ENCODE measurements at regions not wholly inside any gene's neighbourhood (a gene's known extent, or its start where the extent isn't known, plus 50 kb on each side); places are given as distances from the start of the nearest gene placed in this dataset.

DNA sequence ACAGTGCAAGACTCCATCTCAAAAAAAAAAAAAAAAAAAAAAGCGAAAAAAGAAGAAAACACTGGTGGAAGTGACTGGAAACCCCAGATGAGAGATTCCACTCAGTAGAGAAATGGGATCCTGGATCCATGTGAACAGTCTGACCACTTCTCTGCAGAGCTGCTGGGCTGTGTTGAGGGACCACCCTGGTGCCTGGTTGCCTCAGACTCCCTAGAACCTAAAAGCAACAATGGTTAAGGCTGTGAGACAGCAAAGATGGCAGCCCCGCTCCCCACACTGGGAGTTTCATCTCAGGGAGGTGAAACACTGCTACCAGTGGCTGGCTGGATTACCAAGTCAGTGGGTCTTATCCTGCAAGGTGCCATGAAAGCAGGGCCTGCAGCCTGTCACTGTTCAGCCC, 152.8 kb upstream of the ARSJ start:
- POLR2A ChIA-PET, result no interaction called here
- 85% methylated on average over 1 of the region's 2 CpGs for WGBS (ENCODE audit: insufficient coverage)
- H3K36me3 ChIP-seq (replicated peaks in 1 of 2; ENCODE audit: control extremely low read depth in 1 of 2, control insufficient read depth in 1 of 2, extremely low read depth in 1 of 2, insufficient read depth in 2 of 2, low read length in 1 of 2), result no peaks in the 10 kb centered on the region
- H3K9ac ChIP-seq (ENCODE audit: low read length), result no peak overlapping the region
- H3K27me3 Mint-ChIP-seq, result peaks cover 5% of the 10 kb centered on the region
- TF ChIP-seq, protein P1, sequence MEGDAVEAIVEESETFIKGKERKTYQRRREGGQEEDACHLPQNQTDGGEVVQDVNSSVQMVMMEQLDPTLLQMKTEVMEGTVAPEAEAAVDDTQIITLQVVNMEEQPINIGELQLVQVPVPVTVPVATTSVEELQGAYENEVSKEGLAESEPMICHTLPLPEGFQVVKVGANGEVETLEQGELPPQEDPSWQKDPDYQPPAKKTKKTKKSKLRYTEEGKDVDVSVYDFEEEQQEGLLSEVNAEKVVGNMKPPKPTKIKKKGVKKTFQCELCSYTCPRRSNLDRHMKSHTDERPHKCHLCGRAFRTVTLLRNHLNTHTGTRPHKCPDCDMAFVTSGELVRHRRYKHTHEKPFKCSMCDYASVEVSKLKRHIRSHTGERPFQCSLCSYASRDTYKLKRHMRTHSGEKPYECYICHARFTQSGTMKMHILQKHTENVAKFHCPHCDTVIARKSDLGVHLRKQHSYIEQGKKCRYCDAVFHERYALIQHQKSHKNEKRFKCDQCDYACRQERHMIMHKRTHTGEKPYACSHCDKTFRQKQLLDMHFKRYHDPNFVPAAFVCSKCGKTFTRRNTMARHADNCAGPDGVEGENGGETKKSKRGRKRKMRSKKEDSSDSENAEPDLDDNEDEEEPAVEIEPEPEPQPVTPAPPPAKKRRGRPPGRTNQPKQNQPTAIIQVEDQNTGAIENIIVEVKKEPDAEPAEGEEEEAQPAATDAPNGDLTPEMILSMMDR (IDR thresholded peaks at IDR 0.05), result no peak
- no peak for TF ChIP-seq EZH2 (IDR thresholded peaks at IDR 0.05; ENCODE audit: borderline replicate concordance, insufficient read depth, low read depth, low read length, poor library complexity, severe bottlenecking)
- no peak overlapping the region for H3K27ac ChIP-seq (ENCODE audit: low read length in 2 of 2)
- H2AFZ ChIP-seq (ENCODE audit: insufficient read depth, low read depth, low read length, poor library complexity, severe bottlenecking), result no peak overlapping the region
- H3K4me3 Mint-ChIP-seq, result no peak overlapping the region
- ATAC-seq (ENCODE audit: low read depth) (no peak), DNase-seq (no peak)
- no peaks in the 10 kb centered on the region for H3K27me3 ChIP-seq (replicated peaks in 1 of 4; ENCODE audit: control extremely low read depth in 1 of 4, control insufficient read depth in 3 of 4, insufficient read depth in 4 of 4, low read length in 3 of 4)
- H3K9me3 ChIP-seq (ENCODE audit: control extremely low read depth in 1 of 3, control insufficient read depth in 2 of 3, insufficient read depth in 1 of 3, low read length in 2 of 3), result no peaks in the 10 kb centered on the region
- H3K9me3 Mint-ChIP-seq (ENCODE audit: insufficient read depth), result no peaks in the 10 kb centered on the region
- no peaks in the 10 kb centered on the region for H3K4me1 Mint-ChIP-seq
- CTCF ChIA-PET, result no interaction called here
- no peaks in the 10 kb centered on the region for H3K4me1 ChIP-seq (ENCODE audit: control insufficient read depth in 2 of 2, insufficient read depth in 2 of 2, low read length in 2 of 2)
- intact Hi-C loops (cut with micrococcal nuclease), result no loop called here
- no peak overlapping the region for H3K27ac Mint-ChIP-seq
- no peak overlapping the region for H3K4me3 ChIP-seq (ENCODE audit: control extremely low read depth in 1 of 5, extremely low read depth in 1 of 5, insufficient read depth in 1 of 5, low read depth in 2 of 5, low read length in 4 of 5)
- H3K4me2 ChIP-seq (replicated peaks; ENCODE audit: low read depth, low read length, poor library complexity, severe bottlenecking), result no peak overlapping the region
- H3K79me2 ChIP-seq (ENCODE audit: control insufficient read depth, insufficient read depth, low read length), result no peaks in the 10 kb centered on the region
- no peaks in the 10 kb centered on the region for H4K20me1 ChIP-seq (ENCODE audit: control insufficient read depth, insufficient read depth, low read length, poor library complexity, severe bottlenecking)

GRCh38 chr4:114132830-114133229, 153.4 kb upstream of the ARSJ start:
- H3K27ac ChIP-seq (ENCODE audit: low read length in 2 of 2), result no peak overlapping the region
- no peak for DNase-seq

More at GRCh38 chr4:114132830-114133229, 153.4 kb upstream of the ARSJ start:
- no peak overlapping the region for H3K27ac Mint-ChIP-seq
- no peaks in the 10 kb centered on the region for H3K4me1 ChIP-seq (ENCODE audit: control insufficient read depth in 2 of 2, insufficient read depth in 2 of 2, low read length in 2 of 2)
- H3K9me3 ChIP-seq (ENCODE audit: control extremely low read depth in 1 of 3, control insufficient read depth in 2 of 3, insufficient read depth in 1 of 3, low read length in 2 of 3), result no peaks in the 10 kb centered on the region
- intact Hi-C loops (cut with micrococcal nuclease), result no loop called here
- no peak overlapping the region for H3K4me2 ChIP-seq (replicated peaks; ENCODE audit: low read depth, low read length, poor library complexity, severe bottlenecking)
- H4K20me1 ChIP-seq (ENCODE audit: control insufficient read depth, insufficient read depth, low read length, poor library complexity, severe bottlenecking), result no peaks in the 10 kb centered on the region
- CTCF ChIA-PET, result no interaction called here
- no peaks in the 10 kb centered on the region for H3K36me3 ChIP-seq (replicated peaks in 1 of 2; ENCODE audit: control extremely low read depth in 1 of 2, control insufficient read depth in 1 of 2, extremely low read depth in 1 of 2, insufficient read depth in 2 of 2, low read length in 1 of 2)
- no CpG with 5 or more reads among the region's 2 CpGs for WGBS (ENCODE audit: insufficient coverage)
- peak overlapping the region; percentile 10 for H2AFZ ChIP-seq (ENCODE audit: insufficient read depth, low read depth, low read length, poor library complexity, severe bottlenecking)
- TF ChIP-seq, protein P1 (IDR thresholded peaks at IDR 0.05), result peak; percentile 46
- TF ChIP-seq EZH2 (IDR thresholded peaks at IDR 0.05; ENCODE audit: borderline replicate concordance, insufficient read depth, low read depth, low read length, poor library complexity, severe bottlenecking), result no peak
- H3K4me3 Mint-ChIP-seq, result no peak overlapping the region
- POLR2A ChIA-PET, result no interaction called here
- H3K9ac ChIP-seq (ENCODE audit: low read length), result no peak overlapping the region
- H3K4me3 ChIP-seq (ENCODE audit: control extremely low read depth in 1 of 5, extremely low read depth in 1 of 5, insufficient read depth in 1 of 5, low read depth in 2 of 5, low read length in 4 of 5), result no peak overlapping the region
- no peaks in the 10 kb centered on the region for H3K9me3 Mint-ChIP-seq (ENCODE audit: insufficient read depth)
- ATAC-seq (ENCODE audit: low read depth), result peak; percentile 33
- H3K27me3 Mint-ChIP-seq, result peaks cover 5% of the 10 kb centered on the region
- H3K4me1 Mint-ChIP-seq, result no peaks in the 10 kb centered on the region
- H3K79me2 ChIP-seq (ENCODE audit: control insufficient read depth, insufficient read depth, low read length), result no peaks in the 10 kb centered on the region
- no peaks in the 10 kb centered on the region for H3K27me3 ChIP-seq (replicated peaks in 1 of 4; ENCODE audit: control extremely low read depth in 1 of 4, control insufficient read depth in 3 of 4, insufficient read depth in 4 of 4, low read length in 3 of 4)
